HepG2 (cell line): ENCODE measurements at regions not wholly inside any gene's neighbourhood (a gene's known extent, or its start where the extent isn't known, plus 50 kb on each side); places are given as distances from the start of the nearest gene placed in this dataset.

Experiments
- BCL3 ChIP-seq: sonication (generic); formaldehyde crosslinking; IDR thresholded peaks from 2 replicates; pipeline ENCODE4 v1.5.1; 2020; ENCODE audit warnings: mild to moderate bottlenecking, missing genetic modification reagents, moderate library complexity
- MXI1 ChIP-seq: IDR thresholded peaks from 3 replicates; pipeline ENCODE4 v1.6.1; 2012; ENCODE audit warnings: low read depth, low read length, inconsistent platforms, borderline replicate concordance
- POLR2A ChIP-seq, 2 experiments: IDR thresholded peaks; 2 replicates each; pipeline ENCODE4 v1.6.1; 2011; ENCODE audit warnings: low read depth in 2 of 2, low read length in 2 of 2, mild to moderate bottlenecking in 1 of 2, moderate library complexity in 1 of 2; ENCODE audit not compliant: insufficient read depth in 1 of 2
- PRDM10 ChIP-seq: sonication (generic); formaldehyde crosslinking; IDR thresholded peaks from 2 replicates; pipeline ENCODE4 v1.4.0; 2020; ENCODE audit warnings: low read depth, missing genetic modification reagents
- RAD21 ChIP-seq: fragments of 450-650 bp; formaldehyde crosslinking; IDR thresholded peaks from 2 replicates; pipeline ENCODE4 v1.5.0; 2020; ENCODE audit warnings: mild to moderate bottlenecking
- THYN1 ChIP-seq: sonication (generic); formaldehyde crosslinking; IDR thresholded peaks from 2 replicates; pipeline ENCODE4 v1.8.1; 2023; ENCODE audit warnings: low read depth, mild to moderate bottlenecking, moderate library complexity, missing genetic modification reagents, borderline replicate concordance
- ZNF225 ChIP-seq: sonication (generic); formaldehyde crosslinking; IDR thresholded peaks from 2 replicates; pipeline ENCODE4 v1.4.0; 2020; ENCODE audit warnings: mild to moderate bottlenecking, missing genetic modification reagents
- ZNF333 ChIP-seq: sonication (generic); formaldehyde crosslinking; IDR thresholded peaks from 2 replicates; pipeline ENCODE4 v1.4.0; 2020; ENCODE audit warnings: mild to moderate bottlenecking, missing genetic modification reagents, borderline replicate concordance
- TF ChIP-seq, protein P1 (sequence below): sonication (generic); formaldehyde crosslinking; IDR thresholded peaks from 2 replicates; pipeline ENCODE4 v1.5.0; 2020; ENCODE audit warnings: mild to moderate bottlenecking, missing genetic modification reagents, moderate library complexity
- TF ChIP-seq, protein P2 (sequence below): sonication (generic); formaldehyde crosslinking; IDR thresholded peaks from 2 replicates; pipeline ENCODE4 v1.4.0; 2020; ENCODE audit warnings: mild to moderate bottlenecking, missing genetic modification reagents
- TF ChIP-seq, protein P3 (sequence below): sonication (generic); formaldehyde crosslinking; IDR thresholded peaks from 2 replicates; pipeline ENCODE4 v1.4.0; 2020; ENCODE audit warnings: mild to moderate bottlenecking, low read depth, missing genetic modification reagents

DNA sequence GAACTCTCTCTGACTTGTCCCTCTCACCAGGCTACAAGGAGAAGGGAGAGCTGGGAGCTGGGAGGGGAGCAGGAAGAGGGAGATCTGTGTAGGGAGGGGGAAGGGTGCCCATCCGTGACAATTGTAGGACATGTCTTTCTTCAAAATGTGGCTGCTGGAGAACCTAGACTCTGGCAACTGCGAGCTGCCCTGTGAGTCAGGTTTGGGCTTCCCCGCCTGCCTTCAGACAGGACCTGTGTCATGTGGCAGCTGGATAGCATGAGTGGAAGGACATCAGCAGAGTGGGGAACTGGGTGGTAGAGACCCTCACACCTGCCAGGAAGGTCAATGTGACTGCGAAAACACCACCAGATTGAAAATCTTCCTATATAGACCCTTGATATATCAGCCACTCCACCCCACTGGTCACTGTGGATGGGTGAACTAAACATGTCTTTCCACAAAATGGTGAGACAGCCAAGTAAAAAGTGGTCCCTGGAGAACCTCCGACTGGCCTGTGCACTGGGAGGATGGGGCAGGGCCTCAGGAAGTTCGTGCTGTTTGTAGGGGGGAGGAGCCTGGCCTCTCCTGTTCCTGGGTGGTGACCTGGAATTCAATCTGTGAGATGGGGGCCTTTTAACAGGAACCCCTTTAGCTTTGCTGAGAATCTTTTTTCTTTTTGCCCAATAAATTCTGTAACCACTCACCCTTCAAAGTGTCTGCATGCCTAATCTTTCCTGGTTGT, 62.2 kb upstream of the CAPRIN2 start:
- TF ChIP-seq BCL3 (no peak), THYN1 (no peak), POLR2A (IDR thresholded peaks at IDR 0.05; ENCODE audit: insufficient read depth in 1 of 2, low read depth in 2 of 2, low read length in 2 of 2) (no peak), MXI1 (no peak), PRDM10 (CRISPR knock-in tag) (no peak), ZNF333 (no peak), RAD21 (CRISPR knock-in tag) (no peak), ZNF225 (no peak)
- TF ChIP-seq, protein P1, sequence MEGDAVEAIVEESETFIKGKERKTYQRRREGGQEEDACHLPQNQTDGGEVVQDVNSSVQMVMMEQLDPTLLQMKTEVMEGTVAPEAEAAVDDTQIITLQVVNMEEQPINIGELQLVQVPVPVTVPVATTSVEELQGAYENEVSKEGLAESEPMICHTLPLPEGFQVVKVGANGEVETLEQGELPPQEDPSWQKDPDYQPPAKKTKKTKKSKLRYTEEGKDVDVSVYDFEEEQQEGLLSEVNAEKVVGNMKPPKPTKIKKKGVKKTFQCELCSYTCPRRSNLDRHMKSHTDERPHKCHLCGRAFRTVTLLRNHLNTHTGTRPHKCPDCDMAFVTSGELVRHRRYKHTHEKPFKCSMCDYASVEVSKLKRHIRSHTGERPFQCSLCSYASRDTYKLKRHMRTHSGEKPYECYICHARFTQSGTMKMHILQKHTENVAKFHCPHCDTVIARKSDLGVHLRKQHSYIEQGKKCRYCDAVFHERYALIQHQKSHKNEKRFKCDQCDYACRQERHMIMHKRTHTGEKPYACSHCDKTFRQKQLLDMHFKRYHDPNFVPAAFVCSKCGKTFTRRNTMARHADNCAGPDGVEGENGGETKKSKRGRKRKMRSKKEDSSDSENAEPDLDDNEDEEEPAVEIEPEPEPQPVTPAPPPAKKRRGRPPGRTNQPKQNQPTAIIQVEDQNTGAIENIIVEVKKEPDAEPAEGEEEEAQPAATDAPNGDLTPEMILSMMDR (CRISPR knock-in tag): no peak
- TF ChIP-seq, protein P2, sequence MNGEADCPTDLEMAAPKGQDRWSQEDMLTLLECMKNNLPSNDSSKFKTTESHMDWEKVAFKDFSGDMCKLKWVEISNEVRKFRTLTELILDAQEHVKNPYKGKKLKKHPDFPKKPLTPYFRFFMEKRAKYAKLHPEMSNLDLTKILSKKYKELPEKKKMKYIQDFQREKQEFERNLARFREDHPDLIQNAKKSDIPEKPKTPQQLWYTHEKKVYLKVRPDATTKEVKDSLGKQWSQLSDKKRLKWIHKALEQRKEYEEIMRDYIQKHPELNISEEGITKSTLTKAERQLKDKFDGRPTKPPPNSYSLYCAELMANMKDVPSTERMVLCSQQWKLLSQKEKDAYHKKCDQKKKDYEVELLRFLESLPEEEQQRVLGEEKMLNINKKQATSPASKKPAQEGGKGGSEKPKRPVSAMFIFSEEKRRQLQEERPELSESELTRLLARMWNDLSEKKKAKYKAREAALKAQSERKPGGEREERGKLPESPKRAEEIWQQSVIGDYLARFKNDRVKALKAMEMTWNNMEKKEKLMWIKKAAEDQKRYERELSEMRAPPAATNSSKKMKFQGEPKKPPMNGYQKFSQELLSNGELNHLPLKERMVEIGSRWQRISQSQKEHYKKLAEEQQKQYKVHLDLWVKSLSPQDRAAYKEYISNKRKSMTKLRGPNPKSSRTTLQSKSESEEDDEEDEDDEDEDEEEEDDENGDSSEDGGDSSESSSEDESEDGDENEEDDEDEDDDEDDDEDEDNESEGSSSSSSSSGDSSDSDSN (CRISPR knock-in tag): no peak
- TF ChIP-seq, protein P3, sequence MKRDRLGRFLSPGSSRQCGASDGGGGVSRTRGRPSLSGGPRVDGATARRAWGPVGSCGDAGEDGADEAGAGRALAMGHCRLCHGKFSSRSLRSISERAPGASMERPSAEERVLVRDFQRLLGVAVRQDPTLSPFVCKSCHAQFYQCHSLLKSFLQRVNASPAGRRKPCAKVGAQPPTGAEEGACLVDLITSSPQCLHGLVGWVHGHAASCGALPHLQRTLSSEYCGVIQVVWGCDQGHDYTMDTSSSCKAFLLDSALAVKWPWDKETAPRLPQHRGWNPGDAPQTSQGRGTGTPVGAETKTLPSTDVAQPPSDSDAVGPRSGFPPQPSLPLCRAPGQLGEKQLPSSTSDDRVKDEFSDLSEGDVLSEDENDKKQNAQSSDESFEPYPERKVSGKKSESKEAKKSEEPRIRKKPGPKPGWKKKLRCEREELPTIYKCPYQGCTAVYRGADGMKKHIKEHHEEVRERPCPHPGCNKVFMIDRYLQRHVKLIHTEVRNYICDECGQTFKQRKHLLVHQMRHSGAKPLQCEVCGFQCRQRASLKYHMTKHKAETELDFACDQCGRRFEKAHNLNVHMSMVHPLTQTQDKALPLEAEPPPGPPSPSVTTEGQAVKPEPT (CRISPR knock-in tag): no peak
